Superior temporal gyrus (tissue), 1 donor: ENCODE measurements at regions not wholly inside any gene's neighbourhood (a gene's known extent, or its start where the extent isn't known, plus 50 kb on each side); places are given as distances from the start of the nearest gene placed in this dataset.
A peak's percentile ranks its signal among the peaks of the same experiment; 100 is the strongest.

Experiments used
- DNase-seq: peaks from one replicate; pipeline ENCODE4 v3.0.0-alpha.2; 2016; ENCODE audit errors: extremely low spot score

- no peak for DNase-seq
Measured at GRCh38 chr11:106409222-106409621, 331.8 kb downstream of the AASDHPPT start.

GRCh38 chr11:106409671-106410070 lies 332.2 kb downstream of the AASDHPPT start:
- no peak for DNase-seq

GRCh38 chr11:106410902-106411301 lies 333.4 kb downstream of the AASDHPPT start:
- no peak for DNase-seq

- DNase-seq: no peak
Measured at GRCh38 chr11:106413222-106413621, 335.8 kb downstream of the AASDHPPT start.

GRCh38 chr11:106415510-106415909 lies 338.0 kb downstream of the AASDHPPT start:
- DNase-seq: no peak

- DNase-seq: no peak
Measured at GRCh38 chr11:106418791-106419190, 341.3 kb downstream of the AASDHPPT start.

- peak; percentile 23 for DNase-seq
Measured at GRCh38 chr11:106420048-106420665, 342.7 kb downstream of the AASDHPPT start.

- DNase-seq: no peak
Measured at GRCh38 chr11:106420686-106421085, 343.2 kb downstream of the AASDHPPT start.

- DNase-seq: no peak
Measured at GRCh38 chr11:106421676-106422292, 344.3 kb downstream of the AASDHPPT start.

- no peak for DNase-seq
Measured at GRCh38 chr11:106422583-106422982, 345.1 kb downstream of the AASDHPPT start.

GRCh38 chr11:106424111-106424510 lies 346.6 kb downstream of the AASDHPPT start:
- DNase-seq: no peak

GRCh38 chr11:106425819-106426218 lies 348.4 kb downstream of the AASDHPPT start:
- DNase-seq: no peak

- no peak for DNase-seq
Measured at GRCh38 chr11:106426696-106427095, 349.2 kb downstream of the AASDHPPT start.

- DNase-seq: no peak
Measured at GRCh38 chr11:106427736-106428135, 350.3 kb downstream of the AASDHPPT start.

GRCh38 chr11:106442032-106442431 lies 364.6 kb downstream of the AASDHPPT start:
- DNase-seq: no peak

- DNase-seq: no peak
Measured at GRCh38 chr11:106446302-106446701, 368.8 kb downstream of the AASDHPPT start.

GRCh38 chr11:106446955-106447354 lies 369.5 kb downstream of the AASDHPPT start:
- DNase-seq: peak; percentile 32

GRCh38 chr11:106447631-106448191 lies 370.2 kb downstream of the AASDHPPT start:
- DNase-seq: peak; percentile 32

- DNase-seq: no peak
Measured at GRCh38 chr11:106449763-106450162, 372.3 kb downstream of the AASDHPPT start.

GRCh38 chr11:106451228-106451922 lies 373.9 kb downstream of the AASDHPPT start:
- no peak for DNase-seq

- DNase-seq: peak; percentile 69
Measured at GRCh38 chr11:106456647-106457046, 379.2 kb downstream of the AASDHPPT start.

- DNase-seq: no peak
Measured at GRCh38 chr11:106457727-106458126, 380.3 kb downstream of the AASDHPPT start.

- DNase-seq: no peak
Measured at GRCh38 chr11:106459135-106459534, 381.7 kb downstream of the AASDHPPT start.
